Ovary (tissue), 3 donors: ENCODE measurements at regions not wholly inside any gene's neighbourhood (a gene's known extent, or its start where the extent isn't known, plus 50 kb on each side); places are given as distances from the start of the nearest gene placed in this dataset.

Experiments used
- CTCF ChIP-seq, 3 donors: fragments of 450-650 bp in 2 of 3; fragments of 200-600 bp in 1 of 3; IDR thresholded peaks; one replicate each; pipeline versions ENCODE4 v1.5.1 to v1.8.0; 2016 to 2022; ENCODE audit warnings: antibody characterized with exemption in 3 of 3, mild to moderate bottlenecking in 1 of 3
- EP300 ChIP-seq: sonication (generic); formaldehyde crosslinking; IDR thresholded peaks from one replicate; pipeline ENCODE4 v1.6.1; 2017; ENCODE audit warnings: antibody characterized with exemption
- POLR2A ChIP-seq: fragments of 450-650 bp; IDR thresholded peaks from one replicate; pipeline ENCODE4 v1.6.1; 2017; ENCODE audit warnings: antibody characterized with exemption, mild to moderate bottlenecking, moderate library complexity
- donor health status: DM: no; HTN: no; CAD: no.

- no peak for TF ChIP-seq POLR2A
- TF ChIP-seq CTCF (IDR thresholded peaks at IDR 0.05) = no peak
- TF ChIP-seq EP300 = no peak
These were observed 338.1 kb downstream of the EFHB start for GRCh38 chr3:19595884-19596283.
